ENCODE measurements at regions not wholly inside any gene's neighbourhood (a gene's known extent, or its start where the extent isn't known, plus 50 kb on each side); places are given as distances from the start of the nearest gene placed in this dataset.
"Not testable (repeated sequence)": the region's sequence is repeated elsewhere in the genome, so short reads cannot be mapped to it uniquely, and the experiment has no call there.

DNA sequence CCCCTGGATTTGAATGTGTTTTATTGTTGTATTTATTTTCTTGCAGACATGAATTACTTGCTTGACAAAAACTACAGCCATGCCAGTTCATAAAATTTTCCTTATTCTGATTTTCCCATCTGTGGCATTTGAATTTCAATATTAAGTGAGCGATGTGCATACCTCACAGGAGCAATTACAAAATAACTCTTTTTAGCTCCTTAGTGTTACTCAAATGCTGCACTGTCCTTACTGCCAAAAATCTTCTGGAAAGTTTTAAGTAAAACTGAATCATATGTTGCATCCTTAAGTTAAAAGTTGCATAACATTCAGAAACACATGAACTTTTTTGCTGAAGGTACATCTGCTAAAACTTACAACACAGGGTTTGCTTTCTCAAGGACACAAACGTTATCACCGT is 120.1 kb downstream of the OR4M2 start:
- DNase-seq (ENCODE audit: low spot score): not testable (repeated sequence)

DNA sequence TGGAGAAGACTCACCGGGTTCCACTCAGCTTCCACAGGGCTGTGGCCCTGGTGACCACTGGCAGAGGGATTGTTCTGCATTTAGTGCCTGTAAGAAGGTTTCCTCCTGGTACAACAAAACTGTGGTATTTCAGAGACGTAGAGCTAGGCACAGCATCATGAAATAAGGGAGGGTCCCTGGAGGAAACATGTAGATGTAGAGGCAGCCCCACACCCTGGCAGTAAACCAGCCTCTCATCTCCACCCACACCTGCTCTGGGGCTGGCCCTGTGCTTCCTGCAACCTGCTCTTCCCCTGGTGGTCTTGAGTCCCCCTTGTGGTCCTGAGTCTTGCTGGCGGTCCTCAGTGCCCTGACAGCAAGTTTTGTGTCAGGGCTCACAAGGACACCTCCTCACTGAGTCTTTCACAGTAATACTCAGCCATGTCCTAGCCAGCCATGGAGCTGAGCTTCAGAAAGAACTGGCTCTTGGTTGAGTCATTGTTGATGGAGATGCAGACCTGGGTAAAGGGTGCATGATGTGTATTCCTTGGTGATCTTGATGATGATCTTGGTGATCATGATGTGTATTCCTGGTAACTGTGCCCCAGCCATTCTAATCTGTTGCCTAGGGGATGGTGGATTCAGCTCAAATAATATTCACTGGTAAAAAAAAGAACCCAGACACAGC is 121.8 kb downstream of the OR4M2 start:
- not testable (repeated sequence) for DNase-seq (ENCODE audit: low spot score)

DNA sequence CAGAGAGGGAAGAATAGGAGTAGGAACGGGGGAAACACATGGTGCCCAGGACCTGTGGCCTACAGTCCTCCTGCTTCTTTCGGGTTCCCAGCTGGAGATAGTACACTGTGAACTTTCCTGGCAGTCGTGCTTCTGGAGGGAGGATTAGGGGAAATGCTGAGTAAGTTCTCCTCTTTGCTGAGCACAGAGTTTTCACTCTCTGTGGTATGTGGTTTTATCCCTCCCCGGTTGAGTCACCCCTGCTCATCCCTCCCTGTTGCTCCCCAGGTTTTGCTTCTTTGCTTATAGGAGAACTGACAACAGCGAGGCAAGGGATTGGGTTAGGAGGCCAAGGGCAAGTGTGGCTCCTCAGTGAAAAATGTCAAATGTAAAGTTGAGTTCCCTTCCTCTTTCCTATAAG is 122.9 kb downstream of the OR4M2 start:
- DNase-seq (ENCODE audit: low spot score): not testable (repeated sequence)

DNA sequence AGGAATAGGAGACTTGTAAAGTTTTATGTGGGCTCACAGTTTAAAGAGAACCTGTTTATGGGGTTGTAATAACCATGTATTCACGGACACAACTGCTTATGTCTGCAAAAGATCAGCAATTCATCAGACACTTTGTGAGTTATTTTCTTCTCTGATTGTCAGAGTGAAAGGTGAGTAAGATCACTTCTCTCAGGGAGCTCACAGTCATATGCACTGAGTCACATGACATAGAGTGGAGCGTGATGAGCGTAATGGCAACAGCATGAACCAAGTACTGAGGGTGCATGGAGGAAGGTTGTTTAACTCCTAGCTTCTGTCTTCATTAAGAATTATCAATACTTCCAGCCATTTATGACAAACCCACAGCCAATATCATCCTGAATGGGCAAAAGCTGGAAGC is 128.8 kb downstream of the OR4M2 start:
- not testable (repeated sequence) for DNase-seq (ENCODE audit: low spot score)

DNA sequence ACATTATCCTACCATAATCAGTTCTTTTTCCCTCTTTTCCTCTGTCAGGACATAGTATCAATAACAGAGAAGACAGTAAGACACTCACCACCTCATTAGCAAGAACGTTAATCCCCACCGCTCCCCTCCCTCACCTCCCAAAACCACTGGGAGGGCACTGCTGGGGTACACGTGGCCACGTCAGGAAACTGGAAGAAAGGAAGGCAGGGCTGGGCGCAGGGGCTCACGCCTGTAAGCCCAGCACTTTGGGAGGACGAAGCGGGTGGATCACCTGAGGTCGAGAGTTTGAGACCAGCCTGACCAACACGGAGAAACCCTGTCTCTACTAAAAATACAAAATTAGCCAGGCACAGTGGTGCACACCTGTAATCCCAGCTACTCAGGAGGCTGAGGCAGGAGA is 142.3 kb downstream of the OR4M2 start:
- DNase-seq (ENCODE audit: low spot score): not testable (repeated sequence)

DNA sequence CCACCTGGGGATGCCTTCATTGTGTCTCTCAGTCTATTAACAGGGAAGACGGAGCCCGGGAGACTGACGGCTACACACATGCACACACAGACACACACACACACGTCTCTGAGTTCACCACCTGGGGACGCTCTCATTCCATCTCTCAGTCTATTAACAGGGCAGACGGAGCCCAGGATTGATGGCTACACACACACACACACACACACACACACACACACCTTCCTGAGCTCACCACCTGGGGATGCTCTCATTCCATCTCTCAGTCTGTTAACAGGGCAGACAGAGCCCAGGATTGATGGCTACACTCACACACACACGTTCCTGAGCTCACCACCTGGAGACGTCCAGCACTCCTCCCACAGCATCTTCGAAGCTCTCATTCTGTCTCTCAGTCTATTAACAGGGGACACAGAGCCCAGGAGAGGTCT is 143.9 kb downstream of the OR4M2 start:
- no peak for DNase-seq (ENCODE audit: low spot score)

DNA sequence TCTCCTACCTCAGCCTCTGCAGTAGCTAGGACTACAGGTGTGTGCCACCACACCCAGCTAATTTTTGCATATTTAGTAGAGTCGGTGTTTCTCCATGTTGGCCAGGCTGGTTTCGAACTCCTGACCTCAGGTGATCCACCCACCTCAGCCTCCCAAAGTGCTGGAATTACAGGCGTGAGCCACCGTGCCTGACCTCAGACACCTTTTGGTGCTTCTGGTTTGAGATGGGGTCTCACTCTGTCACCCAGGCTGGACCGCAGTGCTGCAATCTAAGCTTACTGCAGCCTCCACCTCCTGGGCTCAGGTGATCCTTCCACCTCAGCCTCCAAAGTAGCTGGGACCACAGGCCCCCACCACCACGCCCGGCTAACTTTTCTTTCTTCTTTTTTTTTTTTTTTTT is 144.6 kb downstream of the OR4M2 start:
- DNase-seq (ENCODE audit: low spot score): not testable (repeated sequence)

DNA sequence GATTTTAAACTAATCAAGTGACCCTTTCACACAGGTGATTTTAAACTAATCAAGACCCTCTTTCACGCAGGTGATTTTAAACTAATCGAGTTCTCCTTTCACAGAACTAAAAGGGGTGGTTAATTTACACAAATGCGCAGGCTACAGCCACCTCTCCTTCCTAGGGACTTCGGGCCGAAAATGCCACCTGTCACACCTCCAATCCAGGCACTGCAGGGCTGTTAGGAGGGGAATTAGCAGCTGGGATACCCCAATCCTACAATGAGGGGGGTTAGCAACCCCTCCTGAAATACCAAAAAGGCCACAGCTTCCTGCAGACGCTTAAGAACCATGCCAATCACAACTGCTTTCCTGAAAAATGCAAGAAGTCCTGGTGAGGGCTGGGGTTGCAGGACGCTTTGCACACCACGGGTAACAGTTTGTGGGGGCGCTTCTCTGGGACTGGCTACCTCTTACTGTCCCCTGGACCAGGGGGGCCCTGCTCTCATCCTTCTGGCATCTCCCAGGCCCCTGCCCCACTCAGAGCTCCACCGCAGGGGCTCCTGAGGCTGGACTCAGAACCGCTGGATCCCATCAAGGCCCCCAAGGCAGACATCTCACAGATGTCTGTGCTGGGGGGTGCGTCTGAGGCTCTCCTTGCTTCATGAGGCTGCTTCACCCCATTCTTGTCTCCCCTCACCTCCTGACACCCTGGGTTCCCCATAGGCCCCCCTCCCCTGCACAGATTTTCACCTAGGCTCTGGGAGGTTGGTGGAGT is 145.9 kb downstream of the OR4M2 start:
- DNase-seq (ENCODE audit: low spot score): no peak

DNA sequence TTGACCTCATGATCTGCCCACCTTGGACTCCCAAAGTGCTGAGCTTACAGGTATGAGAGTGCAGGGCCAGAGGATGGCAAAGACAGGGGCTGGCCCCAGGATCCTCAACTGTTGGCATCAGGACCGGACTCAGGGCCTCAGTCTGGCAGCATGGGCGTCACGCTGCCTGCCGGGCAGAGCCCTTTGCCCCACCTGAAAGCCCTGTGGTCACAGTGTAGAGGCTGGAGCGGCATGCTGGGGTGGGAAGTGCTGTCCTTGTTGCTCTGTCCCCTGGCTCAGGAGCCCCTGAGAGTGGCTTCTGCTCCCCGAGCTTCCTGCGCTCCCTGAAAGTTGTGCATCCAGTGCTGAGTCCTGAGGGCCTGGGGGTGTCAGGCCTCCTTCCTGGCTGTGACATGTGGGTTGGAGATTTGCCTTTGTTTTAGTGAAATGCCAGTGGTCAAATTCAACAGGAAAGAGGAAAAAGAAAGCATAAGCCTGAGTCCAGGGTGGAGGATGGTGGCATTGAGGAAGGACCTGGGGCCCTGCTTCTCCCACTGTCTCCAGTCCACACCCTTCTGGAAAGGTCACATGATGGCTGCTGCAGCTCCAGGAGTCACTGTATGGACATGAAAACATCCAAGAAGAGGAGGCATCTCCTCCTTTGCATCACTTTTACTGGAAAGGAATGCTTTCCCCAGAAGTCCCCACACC is 147.2 kb downstream of the OR4M2 start:
- DNase-seq (ENCODE audit: low spot score): no peak

DNA sequence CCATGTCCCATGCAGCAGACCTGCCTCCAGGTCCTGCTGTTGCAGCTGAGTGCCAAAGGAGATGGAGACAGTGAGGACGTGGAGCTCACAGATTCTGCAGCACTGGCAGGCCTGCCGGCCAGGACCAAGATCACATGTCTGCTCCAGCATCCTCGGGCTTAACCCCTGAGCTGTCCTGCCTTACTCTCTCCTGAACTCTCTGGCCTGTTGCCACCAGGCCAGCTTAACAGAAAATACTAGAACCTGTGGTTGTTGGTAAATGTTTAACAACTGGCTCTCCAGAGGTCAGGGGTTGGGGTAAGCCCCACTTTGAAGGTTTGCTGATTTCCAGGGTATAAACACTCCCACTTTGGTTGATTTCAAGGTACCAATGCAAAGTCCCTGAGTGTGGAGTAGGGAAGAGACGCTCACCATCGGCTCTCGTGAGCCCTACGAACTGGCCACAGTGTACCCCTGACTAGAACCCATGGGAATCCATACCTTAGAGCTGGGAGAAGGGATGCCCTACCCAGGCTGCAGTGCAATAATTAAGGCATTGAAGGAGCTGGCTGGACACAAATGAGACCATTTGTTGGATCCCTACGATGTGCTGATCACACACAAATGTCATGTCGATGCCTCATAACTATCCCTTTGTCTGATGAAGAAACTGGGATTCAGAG is 147.9 kb downstream of the OR4M2 start:
- no peak for DNase-seq (ENCODE audit: low spot score)

DNA sequence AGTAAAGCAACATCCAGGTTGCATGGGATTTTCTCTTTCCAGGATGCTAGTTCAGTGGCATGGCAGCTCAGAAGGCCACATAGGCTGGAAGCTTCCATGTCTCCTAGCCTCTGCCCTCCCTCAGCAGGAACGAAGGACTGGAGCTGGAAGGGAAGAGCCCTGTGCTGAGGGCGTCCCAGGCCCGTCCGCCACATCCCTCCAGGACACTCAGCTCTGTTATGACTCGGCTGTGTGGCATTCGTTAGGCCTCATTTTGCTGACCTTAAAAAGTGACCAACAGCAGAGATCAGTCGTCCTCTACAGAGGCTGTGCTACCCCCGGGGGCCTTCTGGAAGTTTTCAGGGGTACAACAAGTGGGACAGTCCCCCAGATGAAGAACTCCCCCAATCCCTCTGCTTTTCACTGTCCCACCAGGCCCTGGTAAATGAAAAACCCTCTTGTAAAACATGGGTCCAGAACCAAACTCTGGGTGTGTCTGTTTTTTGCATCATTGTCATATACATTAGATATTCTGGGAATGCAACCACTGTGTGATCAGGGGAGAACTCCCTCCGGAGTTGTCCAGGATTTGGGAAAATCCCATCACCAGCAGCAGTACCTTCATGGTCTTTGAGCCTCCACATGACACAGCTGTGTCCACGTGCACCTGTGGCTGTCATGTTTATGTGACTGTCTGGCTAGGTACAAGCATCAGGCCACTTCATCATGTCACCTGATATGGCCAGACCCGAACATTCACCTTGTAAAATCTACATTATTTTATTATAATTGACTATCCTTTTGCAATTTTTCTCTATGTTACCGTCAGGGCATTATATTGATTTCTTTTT is 149.9 kb downstream of the OR4M2 start:
- DNase-seq (ENCODE audit: low spot score): no peak

DNA sequence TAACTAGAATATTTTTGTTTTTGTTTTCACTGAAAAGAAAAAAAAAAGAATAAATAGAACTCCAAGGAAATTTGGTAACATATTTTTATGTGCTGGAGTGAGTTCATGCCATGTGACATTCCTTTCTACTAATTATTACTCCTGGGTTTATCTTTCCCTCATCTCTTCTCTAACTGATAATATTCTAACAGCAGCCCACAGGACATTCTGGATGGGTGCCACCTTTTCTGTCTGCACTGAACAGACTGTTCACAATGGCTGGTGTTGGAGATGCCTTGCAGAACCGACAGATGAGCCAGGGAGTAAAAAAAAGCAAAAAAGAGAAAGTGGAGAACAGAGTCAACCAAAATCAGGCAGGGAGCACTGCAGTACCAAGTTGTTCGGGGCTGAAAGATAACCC is 151.3 kb downstream of the OR4M2 start:
- no peak for DNase-seq (ENCODE audit: low spot score)

DNA sequence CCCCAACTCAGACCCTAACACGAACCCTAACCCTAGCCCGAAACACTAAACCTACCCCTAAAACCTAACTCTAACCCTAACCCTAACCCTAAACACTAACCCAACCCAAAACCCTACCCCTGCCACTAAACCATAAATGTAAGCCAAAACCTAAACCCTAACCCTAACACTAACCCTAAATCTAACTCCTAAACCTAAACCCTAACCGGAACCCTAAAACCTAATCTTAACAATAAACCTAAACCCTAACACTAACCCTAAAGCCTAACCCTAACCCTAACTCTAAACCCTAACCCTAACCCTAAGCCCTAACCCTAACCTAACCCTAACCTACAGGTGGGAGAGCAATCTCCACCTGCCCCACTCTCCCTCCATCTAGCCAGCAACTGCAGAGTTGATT is 152.3 kb downstream of the OR4M2 start:
- DNase-seq (ENCODE audit: low spot score): no peak

DNA sequence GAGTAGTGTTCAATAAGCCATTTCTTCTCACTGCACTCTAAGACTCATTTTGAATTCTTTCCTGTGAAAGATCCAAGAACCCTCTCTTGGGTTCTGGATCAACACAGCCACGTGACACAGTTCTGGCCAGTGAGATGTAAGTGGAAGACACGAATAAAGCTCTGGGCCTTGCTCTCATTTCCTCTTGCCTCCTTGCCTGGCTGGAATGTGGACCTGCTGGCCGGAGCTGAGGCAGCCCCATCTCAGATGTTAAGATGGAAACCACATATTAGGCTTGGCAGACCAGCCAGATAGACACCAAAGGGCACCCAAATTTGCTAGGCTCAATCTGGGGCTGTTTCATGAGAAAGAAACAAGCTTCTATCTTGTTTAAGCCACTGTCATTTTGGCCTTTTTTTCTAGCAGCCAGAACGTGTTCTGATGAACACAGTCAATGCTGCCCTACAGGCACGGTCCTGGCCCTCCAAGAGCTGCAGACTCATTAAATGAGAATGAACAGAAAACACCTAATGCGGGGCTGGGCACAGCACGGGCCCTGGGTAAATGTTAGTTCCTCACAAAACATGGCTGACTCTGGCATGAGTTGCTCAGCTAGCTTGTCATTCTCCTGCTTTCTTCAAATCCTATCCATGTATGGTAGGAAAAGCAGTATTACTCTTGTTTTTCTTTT is 155.1 kb downstream of the OR4M2 start:
- not testable (repeated sequence) for DNase-seq (ENCODE audit: low spot score)

DNA sequence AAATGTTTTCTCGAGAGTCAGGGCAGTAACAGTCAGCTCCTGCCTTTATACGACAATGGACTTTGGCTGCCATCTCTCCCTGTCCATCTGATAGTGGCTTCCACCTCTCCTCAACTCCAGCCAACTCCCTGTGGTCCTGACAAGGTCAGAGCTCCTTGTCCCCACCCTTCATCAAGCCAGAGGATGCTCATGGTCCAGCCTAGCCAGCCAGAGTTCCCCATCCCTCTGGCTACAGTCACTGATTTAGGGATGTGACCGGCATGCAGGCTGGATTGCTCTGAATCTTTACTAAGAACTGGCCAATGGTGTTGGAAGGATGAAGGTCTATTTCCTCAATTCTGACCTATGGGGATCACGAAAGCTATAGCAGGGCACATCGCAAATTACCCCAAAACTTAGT is 156.1 kb downstream of the OR4M2 start:
- no peak for DNase-seq (ENCODE audit: low spot score)

DNA sequence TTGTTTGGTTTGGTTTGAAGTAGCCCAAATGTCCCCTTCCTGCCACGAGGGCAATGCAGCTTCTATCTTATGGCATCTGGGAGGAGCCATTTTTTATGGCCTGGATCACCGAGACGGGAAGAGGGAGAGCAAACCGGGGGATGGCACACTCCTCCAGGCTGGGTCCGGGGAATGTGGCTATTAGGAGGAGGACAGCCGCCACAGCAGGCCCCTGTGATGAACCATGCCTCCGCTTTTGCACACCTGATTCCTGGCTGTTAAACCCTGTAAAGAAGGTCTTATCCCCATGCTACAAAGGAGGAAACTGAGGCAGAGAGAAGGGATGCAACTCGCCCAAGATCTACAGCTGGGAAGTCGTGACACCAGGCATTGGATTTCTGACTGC is 157.6 kb downstream of the OR4M2 start:
- no peak for DNase-seq (ENCODE audit: low spot score)

DNA sequence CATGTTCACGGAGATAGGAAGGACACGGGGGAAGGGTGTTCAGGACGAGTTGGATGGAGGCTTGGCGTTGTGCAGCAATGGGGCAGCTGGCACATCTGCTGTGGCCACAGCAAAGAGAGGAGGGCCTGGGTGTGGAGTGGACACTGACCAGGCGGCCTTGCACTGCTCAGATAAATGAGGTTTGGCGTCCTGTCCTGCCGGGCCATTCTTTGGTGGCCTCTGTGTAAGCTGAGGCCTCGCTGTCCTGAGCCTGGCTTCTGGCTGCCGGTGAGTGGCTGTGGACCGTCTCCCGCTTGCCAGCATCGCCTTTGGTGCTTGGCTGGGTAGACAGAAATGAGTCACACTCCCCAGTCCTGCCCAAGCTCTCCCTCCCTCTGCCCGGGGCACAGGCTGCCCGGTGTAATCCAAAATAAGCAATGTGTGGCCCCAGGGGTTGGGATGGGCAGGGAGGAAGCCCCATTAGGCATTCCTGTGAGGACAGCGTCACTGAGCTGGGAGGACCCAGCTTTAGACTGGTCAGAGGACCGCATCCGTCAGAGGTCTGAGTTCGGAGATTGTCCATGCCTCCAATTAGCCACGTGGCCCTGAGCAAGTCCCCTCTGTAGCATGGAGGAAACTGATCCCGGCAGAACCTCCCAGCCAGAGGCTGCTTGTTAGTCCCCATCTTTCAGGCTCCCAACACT is 158.1 kb downstream of the OR4M2 start:
- DNase-seq (ENCODE audit: low spot score): not testable (repeated sequence)

DNA sequence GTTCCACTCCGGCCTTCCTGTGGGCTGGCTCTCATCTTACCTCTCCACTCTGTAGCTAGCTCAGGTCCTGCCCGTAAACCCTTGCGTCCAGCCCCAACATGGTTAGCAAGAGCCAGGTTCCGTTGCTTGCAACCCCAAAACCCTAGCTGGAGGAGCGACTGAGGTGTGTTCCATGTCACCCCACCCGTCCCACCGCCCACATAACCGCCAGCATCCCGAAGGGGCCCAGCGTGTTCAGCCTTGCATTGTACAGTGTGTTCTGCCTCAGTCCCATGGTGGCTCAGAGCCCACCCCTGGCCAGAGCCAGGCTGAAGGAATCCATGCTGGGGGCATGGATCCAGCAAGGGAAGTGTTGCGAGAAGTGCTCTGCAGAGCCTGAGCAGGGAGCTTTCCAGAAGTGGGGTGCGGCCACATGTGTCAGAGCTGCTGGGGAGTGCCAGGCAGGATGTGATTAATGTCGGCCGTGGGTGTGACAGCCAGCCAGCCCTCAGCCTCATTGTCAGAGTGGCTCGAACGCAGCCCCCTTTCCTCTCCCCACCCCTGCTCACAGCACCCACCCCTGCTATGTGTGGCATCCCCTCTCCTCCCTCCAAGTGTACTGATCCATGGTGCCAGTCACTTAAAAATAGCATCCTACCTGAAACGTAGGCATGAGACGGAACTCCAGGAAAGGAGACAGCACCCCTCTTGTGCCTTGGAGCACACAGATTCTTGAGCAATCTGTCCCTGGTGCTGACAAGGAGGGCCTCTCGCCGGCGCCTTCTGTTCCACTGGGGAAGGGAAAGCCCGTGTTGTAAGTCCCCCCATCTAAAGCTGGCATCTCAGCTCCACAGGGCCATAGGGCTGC is 158.9 kb downstream of the OR4M2 start:
- not testable (repeated sequence) for DNase-seq (ENCODE audit: low spot score)

DNA sequence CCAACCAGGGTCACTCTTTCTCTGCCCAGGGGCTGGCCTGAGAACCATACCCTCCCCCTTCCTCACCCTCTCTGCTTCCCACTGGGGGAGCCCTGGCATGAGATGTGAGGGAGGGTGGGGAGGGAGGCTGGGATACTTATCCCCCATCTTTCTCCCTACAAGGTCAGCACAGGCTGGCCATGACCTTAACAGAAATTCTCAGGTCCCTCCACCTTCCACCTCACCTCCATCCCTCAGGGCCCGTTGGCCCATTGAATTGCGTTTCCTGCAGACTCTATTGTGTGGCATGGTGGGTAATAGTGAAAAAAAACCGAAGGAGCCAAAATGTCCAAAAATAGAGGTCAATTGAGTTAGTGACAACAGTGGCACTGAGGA is 159.5 kb downstream of the OR4M2 start:
- DNase-seq (ENCODE audit: low spot score): no peak

DNA sequence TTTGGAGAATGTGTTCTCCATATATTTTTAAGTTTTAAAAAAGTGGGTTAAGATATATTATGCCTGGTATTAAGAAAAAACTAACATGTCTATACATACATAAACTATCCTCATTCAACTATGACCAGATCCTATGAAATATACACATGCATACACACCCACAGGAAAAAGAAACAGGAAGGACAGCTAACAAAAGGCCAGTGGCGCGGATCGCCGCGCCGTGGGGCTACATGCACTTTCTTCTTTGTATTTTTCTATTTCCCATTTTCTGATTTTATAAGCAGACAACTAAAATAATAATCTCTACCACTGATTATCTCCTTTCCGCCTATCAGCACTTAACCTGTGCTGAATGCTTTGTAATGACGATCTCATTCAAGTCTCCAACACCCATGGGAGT is 160.1 kb downstream of the OR4M2 start:
- no peak for DNase-seq (ENCODE audit: low spot score)

Data from CD4-positive, alpha-beta T cell treated with Interleukin-6 at 100 ng/mL for 8 hours (primary cell).